Neuronal stem cell (in vitro differentiated cells): ENCODE measurements at regions not wholly inside any gene's neighbourhood (a gene's known extent, or its start where the extent isn't known, plus 50 kb on each side); places are given as distances from the start of the nearest gene placed in this dataset.

Source experiments
- DNase-seq: peaks from one replicate; pipeline ENCODE4 v3.0.0-alpha.2; 2013; ENCODE audit warnings: low spot score
- H2AFZ ChIP-seq: one replicate; pipeline ENCODE4 v1.6.1; 2013; ENCODE audit warnings: mild to moderate bottlenecking, low read length, inconsistent platforms
- H2AK5ac ChIP-seq: 2 replicates; pipeline ENCODE4 v1.6.1; 2013; ENCODE audit warnings: low read depth, mild to moderate bottlenecking, inconsistent platforms, low read length, moderate library complexity, mixed read lengths
- H2BK120ac ChIP-seq: 2 replicates; pipeline ENCODE4 v1.6.1; 2013; ENCODE audit warnings: low read depth, mild to moderate bottlenecking, inconsistent platforms, low read length, moderate library complexity, mixed read lengths
- H2BK12ac ChIP-seq: one replicate; pipeline ENCODE4 v1.6.1; 2013; ENCODE audit warnings: low read length, inconsistent platforms
- H2BK15ac ChIP-seq: 2 replicates; pipeline ENCODE4 v1.6.1; 2013; ENCODE audit warnings: mild to moderate bottlenecking, low read length, inconsistent platforms, mixed read lengths
- H2BK5ac ChIP-seq: one replicate; pipeline ENCODE4 v1.6.1; 2013; ENCODE audit warnings: inconsistent platforms, mild to moderate bottlenecking, low read length, moderate library complexity
- H3K14ac ChIP-seq: one replicate; pipeline ENCODE4 v1.6.1; 2013; ENCODE audit warnings: low read length, inconsistent platforms
- H3K18ac ChIP-seq: 2 replicates; pipeline ENCODE4 v1.6.1; 2013; ENCODE audit warnings: low read length, inconsistent platforms
- H3K23ac ChIP-seq: 2 replicates; pipeline ENCODE4 v1.6.1; 2013; ENCODE audit warnings: low read depth, mild to moderate bottlenecking, mixed read lengths, low read length, inconsistent platforms; ENCODE audit not compliant: poor library complexity
- H3K27ac ChIP-seq: replicated peaks from 3 replicates; pipeline ENCODE4 v1.5.1; 2013; ENCODE audit warnings: low read length, inconsistent platforms
- H3K27me3 ChIP-seq, 3 experiments: 2 replicates each; pipeline ENCODE4 v1.6.1; 2013; ENCODE audit warnings: low read length in 3 of 3, mild to moderate bottlenecking in 2 of 3, inconsistent platforms in 1 of 3, low read depth in 1 of 3, mixed read lengths in 1 of 3, moderate library complexity in 1 of 3; ENCODE audit not compliant: control insufficient read depth in 3 of 3, insufficient read depth in 3 of 3
- H3K36me3 ChIP-seq, 2 donors: replicated peaks in 1 of 2; 2 replicates each; pipeline ENCODE4 v1.6.1; 2013; ENCODE audit warnings: low read length in 2 of 2; ENCODE audit not compliant: control insufficient read depth in 2 of 2, insufficient read depth in 2 of 2
- H3K4ac ChIP-seq: 2 replicates; pipeline ENCODE4 v1.6.1; 2013; ENCODE audit warnings: inconsistent platforms, mild to moderate bottlenecking, low read length, moderate library complexity
- H3K4me1 ChIP-seq, 2 donors: 1 replicate in 1 of 2; 2 replicates in 1 of 2; pipeline ENCODE4 v1.6.1; 2013; ENCODE audit warnings: low read length in 2 of 2, low read depth in 1 of 2; ENCODE audit not compliant: control insufficient read depth in 2 of 2, insufficient read depth in 1 of 2
- H3K4me2 ChIP-seq: one replicate; pipeline ENCODE4 v1.6.1; 2013; ENCODE audit warnings: mild to moderate bottlenecking, low read length, inconsistent platforms; ENCODE audit not compliant: insufficient read depth, poor library complexity, severe bottlenecking
- H3K4me3 ChIP-seq, 2 donors: 2 replicates each; pipeline ENCODE4 v1.5.1; 2013; ENCODE audit warnings: low read length in 2 of 2, mild to moderate bottlenecking in 2 of 2, inconsistent platforms in 1 of 2, moderate library complexity in 1 of 2
- H3K79me1 ChIP-seq: one replicate; pipeline ENCODE4 v1.6.1; 2013; ENCODE audit warnings: low read depth, mild to moderate bottlenecking, inconsistent platforms, low read length, moderate library complexity
- H3K9ac ChIP-seq: one replicate; pipeline ENCODE4 v1.6.1; 2013; ENCODE audit warnings: mild to moderate bottlenecking, low read depth, low read length, inconsistent platforms; ENCODE audit not compliant: poor library complexity
- H3K9me3 ChIP-seq, 2 donors: replicated peaks in 1 of 2; 2 replicates each; pipeline versions ENCODE3 to v1.6.1; 2013; ENCODE audit warnings: low read length in 2 of 2, mild to moderate bottlenecking in 2 of 2, inconsistent platforms in 1 of 2, low read depth in 1 of 2, mixed read lengths in 1 of 2, moderate library complexity in 1 of 2; ENCODE audit not compliant: control insufficient read depth in 2 of 2, insufficient read depth in 1 of 2
- H4K8ac ChIP-seq: one replicate; pipeline ENCODE4 v1.6.1; 2013; ENCODE audit warnings: low read depth, mild to moderate bottlenecking, inconsistent platforms, low read length, moderate library complexity
- H4K91ac ChIP-seq: one replicate; pipeline ENCODE4 v1.6.1; 2013; ENCODE audit warnings: low read length, low read depth, mild to moderate bottlenecking, inconsistent platforms; ENCODE audit not compliant: poor library complexity
- WGBS, 2 donors: extraction: QIAGEN DNeasy Blood & Tissue Kit; methylation state at CpG; one replicate each; pipeline ENCODE4 v1.1.7; 2013; ENCODE audit warnings: missing lambda C conversion rate in 2 of 2, mixed read lengths in 1 of 2; ENCODE audit not compliant: insufficient read length in 2 of 2, insufficient replicate concordance in 1 of 2; ENCODE audit errors: extremely low coverage in 2 of 2; 5-methylcytosine and 5-hydroxymethylcytosine counted together

GRCh38 chr10:33112831-33113455 lies 154.9 kb upstream of the ITGB1 start:
- Histone ChIP-seq H2AK5ac (no peak overlapping the region), H2BK15ac (no peak overlapping the region), H2BK120ac (no peak overlapping the region), H3K36me3 (no peaks in the 10 kb centered on the region), H3K79me1 (no peaks in the 10 kb centered on the region), H3K18ac (no peak overlapping the region), H3K4ac (no peak overlapping the region), H3K4me2 (no peak overlapping the region), H3K27ac (no peak overlapping the region), H3K4me1 (peaks cover 0 to 12% of the 10 kb centered on the region in 2 donors), H3K9me3 (no peaks in the 10 kb centered on the region), H4K91ac (no peak overlapping the region), H2BK12ac (no peak overlapping the region), H3K14ac (no peak overlapping the region), H3K4me3 (no peak overlapping the region), H3K9ac (no peak overlapping the region), H2BK5ac (no peak overlapping the region), H2AFZ (no peak overlapping the region), H3K23ac (no peak overlapping the region), H3K27me3 (no peaks in the 10 kb centered on the region), H4K8ac (no peak overlapping the region)
- DNase-seq, result no peak
- WGBS, 2 donors, result no CpG with 5 or more reads among the region's 2 CpGs

GRCh38 chr10:33111488-33112051 lies 153.5 kb upstream of the ITGB1 start:
- Histone ChIP-seq H3K27me3 (no peaks in the 10 kb centered on the region), H3K27ac (no peak overlapping the region), H2BK15ac (no peak overlapping the region), H3K4me2 (no peak overlapping the region), H2BK120ac (no peak overlapping the region), H3K4ac (no peak overlapping the region), H3K79me1 (no peaks in the 10 kb centered on the region), H3K9ac (no peak overlapping the region), H3K36me3 (no peaks in the 10 kb centered on the region), H2AFZ (no peak overlapping the region), H2AK5ac (no peak overlapping the region), H4K91ac (no peak overlapping the region), H4K8ac (no peak overlapping the region), H3K4me1 (peaks cover 0 to 17% of the 10 kb centered on the region in 2 donors), H2BK12ac (no peak overlapping the region), H3K18ac (no peak overlapping the region), H3K14ac (no peak overlapping the region), H3K4me3 (no peak overlapping the region), H2BK5ac (no peak overlapping the region), H3K23ac (no peak overlapping the region), H3K9me3 (no peaks in the 10 kb centered on the region)
- no CpG with 5 or more reads among the region's 7 CpGs for WGBS, 2 donors
- no peak for DNase-seq

GRCh38 chr10:33109788-33110469 lies 151.9 kb upstream of the ITGB1 start:
- H3K4me3 ChIP-seq, result no peak overlapping the region

GRCh38 chr10:33109384-33109783 lies 151.4 kb upstream of the ITGB1 start:
- WGBS, 2 donors, result no CpG with 5 or more reads among the region's 4 CpGs
- Histone ChIP-seq H3K27me3 (peaks cover 0 to 2% (median 0%) of the 10 kb centered on the region in 3 experiments), H3K36me3 (no peaks in the 10 kb centered on the region), H2AFZ (peak overlapping the region; percentile 9), H3K4me1 (peaks cover 0 to 14% of the 10 kb centered on the region in 2 donors), H2BK120ac (no peak overlapping the region), H3K9ac (no peak overlapping the region), H3K79me1 (no peaks in the 10 kb centered on the region), H2BK5ac (no peak overlapping the region), H2BK12ac (no peak overlapping the region), H3K23ac (no peak overlapping the region), H3K9me3 (peaks cover 0 to 9% of the 10 kb centered on the region in 2 donors), H2BK15ac (no peak overlapping the region), H3K4me2 (no peak overlapping the region), H4K91ac (no peak overlapping the region), H3K4ac (no peak overlapping the region), H3K14ac (no peak overlapping the region), H4K8ac (no peak overlapping the region), H3K18ac (no peak overlapping the region), H3K27ac (no peak overlapping the region), H3K4me3 (no peak overlapping the region), H2AK5ac (no peak overlapping the region)
- no peak for DNase-seq

More at GRCh38 chr10:33109788-33110469, 151.9 kb upstream of the ITGB1 start:
- Histone ChIP-seq H3K79me1 (no peaks in the 10 kb centered on the region), H3K4ac (no peak overlapping the region), H3K9me3 (peaks cover 0 to 3% of the 10 kb centered on the region in 2 donors), H2AK5ac (no peak overlapping the region), H2BK5ac (no peak overlapping the region), H3K23ac (no peak overlapping the region), H2AFZ (peak overlapping the region; percentile 9), H3K36me3 (no peaks in the 10 kb centered on the region), H3K27ac (no peak overlapping the region), H2BK15ac (no peak overlapping the region), H3K9ac (no peak overlapping the region), H4K8ac (no peak overlapping the region), H4K91ac (no peak overlapping the region), H3K14ac (no peak overlapping the region), H3K27me3 (peaks cover 0 to 2% (median 0%) of the 10 kb centered on the region in 3 experiments), H3K4me2 (no peak overlapping the region), H3K4me1 (peaks cover 0 to 17% of the 10 kb centered on the region in 2 donors), H3K18ac (no peak overlapping the region), H2BK120ac (no peak overlapping the region), H2BK12ac (no peak overlapping the region)
- DNase-seq, result no peak
- no CpG with 5 or more reads among the region's 7 CpGs for WGBS, 2 donors
